LoVo (cell line): ENCODE measurements at regions not wholly inside any gene's neighbourhood (a gene's known extent, or its start where the extent isn't known, plus 50 kb on each side); places are given as distances from the start of the nearest gene placed in this dataset.

Source experiments
- DNase-seq: peaks from one replicate; pipeline ENCODE4 v3.0.0-alpha.2; 2016; ENCODE audit warnings: low spot score

DNA sequence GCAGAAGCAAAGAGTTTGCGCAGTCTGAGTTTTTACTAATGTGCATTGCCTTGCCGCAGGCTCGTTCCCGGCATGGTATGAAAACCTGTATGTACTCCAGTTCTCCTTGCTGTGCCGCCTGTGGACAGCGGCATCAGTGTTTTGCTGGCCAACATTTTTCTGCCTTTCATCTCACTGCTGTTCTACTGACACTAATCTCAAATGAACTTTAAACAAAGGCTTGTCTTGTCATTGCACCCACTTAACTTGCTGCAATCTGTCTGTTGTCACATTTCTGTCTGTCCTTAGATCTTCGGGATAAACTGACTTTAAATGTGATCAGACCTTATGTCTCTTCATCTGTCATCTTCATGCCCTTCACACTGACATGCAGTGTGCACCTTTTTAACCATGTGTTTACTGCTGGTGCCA lies 71.7 kb upstream of the ZNRF2 start:
- no peak for DNase-seq

GRCh38 chr7:30213637-30214036 lies 70.8 kb upstream of the ZNRF2 start:
- no peak for DNase-seq

GRCh38 chr7:30214651-30215137 lies 69.7 kb upstream of the ZNRF2 start:
- DNase-seq = no peak

DNA sequence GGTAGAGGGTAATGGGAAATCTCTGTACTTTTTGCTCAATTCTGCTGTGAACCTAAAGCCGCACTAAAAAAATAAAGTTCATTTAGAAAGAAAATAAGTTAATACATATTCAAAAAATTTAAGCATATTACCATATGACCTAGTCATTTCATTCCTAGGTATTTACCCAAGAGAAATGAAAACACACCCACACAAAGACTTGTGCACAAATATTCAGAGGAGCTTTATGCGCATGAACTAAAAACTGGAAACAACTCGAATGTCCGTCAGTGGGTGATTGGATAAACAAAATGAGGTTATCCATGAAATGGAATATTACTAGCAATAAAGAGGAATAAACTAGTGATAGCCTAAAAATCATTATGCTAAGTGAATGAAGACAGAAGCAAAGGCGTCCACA lies 62.6 kb upstream of the ZNRF2 start:
- no peak for DNase-seq

DNA sequence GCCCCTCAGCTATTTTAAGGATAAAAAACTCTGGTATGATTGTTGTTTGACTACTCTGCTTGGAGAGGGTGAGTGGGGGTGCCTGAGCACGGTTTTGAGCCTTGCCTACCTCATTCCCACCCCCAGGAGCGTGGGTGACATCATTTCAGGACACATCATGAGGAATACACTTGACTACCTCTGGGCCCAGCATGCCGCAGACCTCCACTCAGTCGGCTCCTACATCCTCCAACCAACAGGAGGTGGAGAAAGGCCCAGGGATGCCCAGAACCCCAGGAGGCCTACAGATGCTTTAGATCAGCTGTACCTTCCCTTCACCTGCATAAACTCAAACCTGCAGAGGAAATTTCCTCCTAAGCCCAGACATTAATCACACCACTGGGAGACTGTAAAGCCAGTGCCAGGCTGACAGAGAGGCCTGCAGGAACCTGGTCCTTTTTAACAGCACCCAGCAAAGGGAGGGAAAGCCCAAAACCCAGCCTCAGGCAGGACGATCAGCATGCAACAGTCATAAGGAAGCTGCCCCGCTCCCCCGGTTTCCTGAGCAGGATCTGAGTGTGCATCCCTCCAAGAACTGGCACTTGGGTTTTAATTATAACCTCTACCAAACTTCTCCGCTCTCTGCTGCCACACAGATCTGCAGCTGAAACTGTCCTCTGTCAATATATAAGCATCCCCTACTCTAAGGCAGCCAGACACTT lies 61.7 kb upstream of the ZNRF2 start:
- no peak for DNase-seq

GRCh38 chr7:30223896-30224295 lies 60.5 kb upstream of the ZNRF2 start:
- DNase-seq = no peak

DNA sequence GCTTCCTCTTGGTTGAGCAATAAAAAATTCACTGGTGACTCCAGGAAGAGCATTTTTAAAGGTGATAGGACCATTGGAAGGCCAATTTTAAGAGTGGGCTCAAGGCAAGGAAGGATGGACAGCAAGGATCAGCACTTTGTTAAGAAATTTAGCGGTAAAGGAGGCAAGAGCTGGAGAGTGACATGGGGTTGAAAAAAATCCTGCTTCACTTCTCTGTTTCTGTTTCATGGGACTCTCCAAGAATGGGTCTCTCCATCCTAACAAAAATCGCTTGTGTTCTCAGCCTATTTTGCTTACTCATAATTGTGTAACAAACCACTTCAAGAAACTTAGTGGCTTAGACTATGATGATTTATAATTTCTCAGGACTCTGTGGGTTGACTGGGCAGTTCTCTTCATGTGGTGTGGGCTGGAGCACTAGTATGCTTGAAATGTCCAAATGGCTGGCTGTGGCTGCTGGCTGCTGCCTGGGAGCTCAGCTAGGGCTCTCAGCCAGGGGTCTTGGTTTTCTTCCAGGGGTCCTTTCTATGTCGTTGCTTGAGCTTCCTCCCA lies 59.8 kb upstream of the ZNRF2 start:
- DNase-seq = peak; percentile 16

GRCh38 chr7:30225863-30226613 lies 58.4 kb upstream of the ZNRF2 start:
- peak; percentile 82 for DNase-seq

- peak; percentile 78 for DNase-seq
Observed at GRCh38 chr7:30226614-30227268, 57.7 kb upstream of the ZNRF2 start.

DNA sequence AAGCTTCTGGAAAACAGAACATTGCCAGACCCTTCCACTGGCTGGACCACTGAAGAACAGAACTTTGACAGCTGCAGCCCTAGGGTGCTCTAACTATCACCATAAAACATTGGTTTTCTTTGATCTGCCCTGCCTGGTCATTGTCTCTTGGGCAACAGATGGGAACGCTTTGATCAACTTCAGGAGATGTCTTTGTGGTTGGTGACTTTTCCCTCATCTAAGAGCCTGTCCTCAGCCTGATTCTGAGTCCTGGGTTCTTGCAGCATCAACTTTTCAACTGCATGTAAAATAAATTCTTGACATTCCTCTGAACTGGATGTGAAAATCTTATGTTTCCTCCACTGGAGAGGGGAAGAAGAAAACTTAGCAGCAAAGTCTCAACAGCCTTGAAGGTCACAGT lies 53.1 kb upstream of the ZNRF2 start:
- DNase-seq = no peak

DNA sequence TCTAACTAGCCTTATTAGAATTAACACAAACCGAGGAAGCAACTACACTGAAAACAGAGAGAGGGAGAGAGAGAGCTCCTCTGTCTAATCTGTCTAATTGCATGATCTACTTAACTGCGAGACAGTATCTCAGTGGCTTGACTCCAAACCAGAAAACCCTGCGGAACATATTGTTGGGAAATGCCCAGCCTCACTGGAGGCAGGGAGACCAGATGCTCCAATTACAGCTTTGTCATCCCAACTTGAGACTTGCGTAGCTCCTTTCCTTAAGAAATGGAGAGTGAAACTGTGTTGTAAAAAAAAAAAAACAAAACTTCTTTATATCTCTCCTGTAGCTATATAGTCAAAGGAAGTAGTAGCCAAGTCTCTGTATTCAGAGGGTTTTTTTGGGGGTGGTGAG lies 52.0 kb upstream of the ZNRF2 start:
- DNase-seq = no peak
